Uterus (tissue), 3 donors: ENCODE measurements at regions not wholly inside any gene's neighbourhood (a gene's known extent, or its start where the extent isn't known, plus 50 kb on each side); places are given as distances from the start of the nearest gene placed in this dataset.

Experiments used
- DNase-seq, 2 donors: peaks; one replicate each; pipeline ENCODE4 v3.0.0-alpha.2; 2019 to 2020
- H3K27ac ChIP-seq, 2 donors: fragments of 200-600 bp; sonication (generic); 1 replicate in 1 of 2; 2 replicates in 1 of 2; pipeline ENCODE4 v1.5.1; 2016 to 2018
- H3K27me3 ChIP-seq, 2 donors: fragments of 200-600 bp; sonication (generic); one replicate each; pipeline ENCODE4 v1.5.1; 2018 to 2019; ENCODE audit warnings: control low read depth in 1 of 2
- H3K36me3 ChIP-seq, 2 donors: fragments of 200-600 bp; sonication (generic); one replicate each; pipeline ENCODE4 v1.5.1; 2019; ENCODE audit warnings: control low read depth in 1 of 2
- H3K4me1 ChIP-seq, 2 donors: fragments of 200-600 bp; sonication (generic); one replicate each; pipeline ENCODE4 v1.5.1; 2018 to 2019; ENCODE audit warnings: control low read depth in 1 of 2
- H3K4me3 ChIP-seq, 2 donors: fragments of 200-600 bp; sonication (generic); 1 replicate in 1 of 2; 2 replicates in 1 of 2; pipeline ENCODE4 v1.5.1; 2018 to 2019; ENCODE audit warnings: mild to moderate bottlenecking in 1 of 2
- H3K9me3 ChIP-seq, 2 donors: fragments of 200-600 bp; sonication (generic); one replicate each; pipeline ENCODE4 v1.5.1; 2019; ENCODE audit warnings: control low read depth in 1 of 2
- POLR2A ChIP-seq, 2 donors: fragments of 450-650 bp; IDR thresholded peaks; one replicate each; pipeline ENCODE4 v1.6.1; 2016; ENCODE audit warnings: antibody characterized with exemption in 2 of 2, mild to moderate bottlenecking in 1 of 2, moderate library complexity in 1 of 2
- intact Hi-C: fragments of 100-400 bp; cut with DNase I; formaldehyde crosslinking; loops from one replicate; pipeline ENCODE4 v1.15.1; 2023; ENCODE audit warnings: low total_unique reads
- TF ChIP-seq, protein P1 (sequence below), 4 experiments: fragments of 200-600 bp in 2 of 4; fragments of 450-650 bp in 2 of 4; sonication (generic) in 2 of 4; IDR thresholded peaks; one replicate each; pipeline ENCODE4 v1.5.1; 2016 to 2019; ENCODE audit warnings: antibody characterized with exemption in 4 of 4, mild to moderate bottlenecking in 2 of 4, moderate library complexity in 1 of 4
- donor health status: DM: yes; HTN: yes; CAD: no.

DNA sequence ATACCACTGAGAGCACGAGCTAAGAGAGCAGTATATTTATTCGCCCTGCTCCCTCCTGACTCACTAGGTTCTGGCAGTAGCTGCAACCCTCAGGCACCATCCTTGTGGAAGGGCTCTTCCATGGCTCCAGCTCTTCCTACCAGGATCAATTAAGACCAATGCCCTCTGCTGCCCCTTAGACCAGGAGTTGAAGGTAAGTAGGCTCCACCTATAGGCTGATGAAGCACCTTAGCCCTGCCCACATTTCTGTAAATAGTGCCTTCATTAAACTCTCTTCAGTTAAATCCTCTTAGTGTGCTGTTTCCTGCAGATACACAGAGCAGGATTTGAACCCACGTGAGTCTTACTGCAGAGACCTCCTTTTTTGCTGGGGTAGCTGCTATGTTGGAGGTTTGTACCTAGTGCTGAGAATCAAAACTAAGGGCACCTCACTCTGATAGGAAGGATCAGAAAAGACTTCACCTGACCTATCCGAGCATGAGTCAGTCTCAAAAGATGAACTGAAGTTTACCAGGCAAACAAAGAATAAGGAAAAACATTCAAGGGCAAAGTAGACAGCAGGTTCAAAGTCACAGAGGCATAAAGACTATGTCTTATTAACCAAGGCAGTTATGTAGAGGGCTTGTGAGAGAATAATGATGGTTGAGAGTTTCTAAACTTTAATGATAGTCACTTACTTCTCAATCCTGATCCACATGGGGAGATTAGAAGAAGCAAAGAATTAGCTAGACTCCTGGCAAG is 56.9 kb upstream of the BEND6 start:
- H3K27me3 ChIP-seq: no peaks in the 10 kb centered on the region
- DNase-seq: no peak
- TF ChIP-seq, protein P1, sequence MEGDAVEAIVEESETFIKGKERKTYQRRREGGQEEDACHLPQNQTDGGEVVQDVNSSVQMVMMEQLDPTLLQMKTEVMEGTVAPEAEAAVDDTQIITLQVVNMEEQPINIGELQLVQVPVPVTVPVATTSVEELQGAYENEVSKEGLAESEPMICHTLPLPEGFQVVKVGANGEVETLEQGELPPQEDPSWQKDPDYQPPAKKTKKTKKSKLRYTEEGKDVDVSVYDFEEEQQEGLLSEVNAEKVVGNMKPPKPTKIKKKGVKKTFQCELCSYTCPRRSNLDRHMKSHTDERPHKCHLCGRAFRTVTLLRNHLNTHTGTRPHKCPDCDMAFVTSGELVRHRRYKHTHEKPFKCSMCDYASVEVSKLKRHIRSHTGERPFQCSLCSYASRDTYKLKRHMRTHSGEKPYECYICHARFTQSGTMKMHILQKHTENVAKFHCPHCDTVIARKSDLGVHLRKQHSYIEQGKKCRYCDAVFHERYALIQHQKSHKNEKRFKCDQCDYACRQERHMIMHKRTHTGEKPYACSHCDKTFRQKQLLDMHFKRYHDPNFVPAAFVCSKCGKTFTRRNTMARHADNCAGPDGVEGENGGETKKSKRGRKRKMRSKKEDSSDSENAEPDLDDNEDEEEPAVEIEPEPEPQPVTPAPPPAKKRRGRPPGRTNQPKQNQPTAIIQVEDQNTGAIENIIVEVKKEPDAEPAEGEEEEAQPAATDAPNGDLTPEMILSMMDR (IDR thresholded peaks at IDR 0.05): no peak
- TF ChIP-seq POLR2A (IDR thresholded peaks at IDR 0.05): no peak
- no peaks in the 10 kb centered on the region for H3K9me3 ChIP-seq
- intact Hi-C loops: no loop called here
- no peak overlapping the region for H3K27ac ChIP-seq
- no peaks in the 10 kb centered on the region for H3K36me3 ChIP-seq
- no peak overlapping the region for H3K4me3 ChIP-seq
- H3K4me1 ChIP-seq: no peaks in the 10 kb centered on the region

DNA sequence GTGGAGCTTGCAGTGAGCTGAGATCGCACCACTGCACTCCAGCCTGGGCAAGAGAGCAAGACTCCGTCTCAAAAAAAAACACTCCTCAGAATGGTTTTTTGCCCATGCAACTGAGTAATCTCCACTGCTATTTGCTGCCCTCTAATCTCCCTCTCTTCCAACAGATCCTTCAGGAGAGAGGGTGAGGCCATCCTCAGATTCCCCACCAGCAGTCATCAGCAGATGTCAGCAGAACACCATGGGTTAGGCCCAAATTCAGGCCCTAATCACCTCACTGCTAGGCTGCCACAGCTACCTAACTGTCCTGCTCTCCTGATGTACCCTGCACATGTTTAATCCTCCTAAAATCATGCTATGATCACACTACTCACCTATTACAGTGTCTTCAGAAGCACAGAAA is 63.2 kb upstream of the BEND6 start:
- no peak overlapping the region for H3K4me3 ChIP-seq
- H3K4me1 ChIP-seq: no peaks in the 10 kb centered on the region
- no peaks in the 10 kb centered on the region for H3K36me3 ChIP-seq
- DNase-seq: no peak
- TF ChIP-seq, protein P1 (IDR thresholded peaks at IDR 0.05): no peak
- TF ChIP-seq POLR2A (IDR thresholded peaks at IDR 0.05): no peak
- no peaks in the 10 kb centered on the region for H3K27me3 ChIP-seq
- H3K9me3 ChIP-seq: no peaks in the 10 kb centered on the region
- intact Hi-C loops: no loop called here
- H3K27ac ChIP-seq: no peak overlapping the region

DNA sequence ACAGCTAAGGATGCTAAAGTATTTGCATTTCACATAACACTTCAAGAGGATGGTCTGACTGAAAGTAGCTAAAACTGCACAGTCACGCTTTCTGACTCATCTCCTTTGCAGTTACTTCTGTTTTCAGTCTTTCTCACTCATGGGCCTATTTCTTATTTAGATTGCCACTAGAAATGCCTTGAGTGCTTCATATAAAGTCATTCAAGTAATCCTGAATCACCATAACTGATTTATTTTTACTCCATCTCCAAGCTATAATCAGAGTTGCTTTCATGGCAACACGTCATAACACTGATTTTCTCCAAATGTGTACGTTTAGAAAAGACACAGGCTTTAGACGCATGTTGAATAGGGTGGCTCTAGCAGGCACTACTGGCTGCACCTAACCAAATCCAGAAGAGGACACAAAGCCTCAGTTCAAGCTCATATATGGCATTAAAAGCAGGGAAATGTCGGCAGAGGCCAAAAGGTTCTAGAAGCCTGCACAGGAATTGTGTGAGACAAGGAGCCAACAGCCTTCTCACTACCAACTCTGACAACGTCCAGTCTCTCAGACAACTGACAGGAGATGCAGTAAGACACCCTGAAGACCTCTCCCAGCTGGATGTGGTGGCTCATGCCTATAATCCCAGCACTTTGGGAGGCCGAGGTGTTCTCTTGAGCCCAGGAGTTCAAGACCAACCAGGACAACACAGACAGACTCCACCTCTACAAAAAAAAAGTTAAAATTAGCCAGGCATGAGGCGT is 64.1 kb upstream of the BEND6 start:
- H3K36me3 ChIP-seq: no peaks in the 10 kb centered on the region
- H3K27ac ChIP-seq: peak overlapping the region; percentile 34 to 55
- no peaks in the 10 kb centered on the region for H3K4me1 ChIP-seq
- no peaks in the 10 kb centered on the region for H3K9me3 ChIP-seq
- H3K27me3 ChIP-seq: no peaks in the 10 kb centered on the region
- H3K4me3 ChIP-seq: no peak overlapping the region
- TF ChIP-seq, protein P1 (IDR thresholded peaks at IDR 0.05): no peak
- no peak for TF ChIP-seq POLR2A (IDR thresholded peaks at IDR 0.05)
- no peak for DNase-seq
- intact Hi-C loops: no loop called here

DNA sequence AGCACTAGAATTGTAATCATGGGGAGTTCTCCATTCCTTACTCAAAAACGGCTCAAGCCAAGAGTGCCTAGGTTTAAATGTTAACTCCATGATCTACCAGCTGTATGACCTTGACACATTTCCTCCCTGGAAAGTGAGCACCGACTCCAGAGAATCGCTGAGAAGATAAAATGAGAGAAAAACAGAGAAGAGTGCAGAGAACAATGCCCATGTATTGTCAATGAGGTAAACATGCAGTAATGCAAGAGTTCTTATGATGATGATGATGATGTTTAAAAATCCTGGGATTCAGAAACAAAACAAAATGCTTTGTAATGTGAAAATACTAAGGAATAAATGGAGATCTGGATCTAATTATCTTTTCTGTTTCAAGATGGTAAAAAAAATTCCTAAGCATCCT is 64.8 kb upstream of the BEND6 start:
- intact Hi-C loops: no loop called here
- no peak for DNase-seq
- no peaks in the 10 kb centered on the region for H3K36me3 ChIP-seq
- H3K4me3 ChIP-seq: no peak overlapping the region
- no peak for TF ChIP-seq POLR2A (IDR thresholded peaks at IDR 0.05)
- TF ChIP-seq, protein P1 (IDR thresholded peaks at IDR 0.05): no peak
- H3K27ac ChIP-seq: no peak overlapping the region
- H3K4me1 ChIP-seq: no peaks in the 10 kb centered on the region
- H3K27me3 ChIP-seq: no peaks in the 10 kb centered on the region
- H3K9me3 ChIP-seq: no peaks in the 10 kb centered on the region

DNA sequence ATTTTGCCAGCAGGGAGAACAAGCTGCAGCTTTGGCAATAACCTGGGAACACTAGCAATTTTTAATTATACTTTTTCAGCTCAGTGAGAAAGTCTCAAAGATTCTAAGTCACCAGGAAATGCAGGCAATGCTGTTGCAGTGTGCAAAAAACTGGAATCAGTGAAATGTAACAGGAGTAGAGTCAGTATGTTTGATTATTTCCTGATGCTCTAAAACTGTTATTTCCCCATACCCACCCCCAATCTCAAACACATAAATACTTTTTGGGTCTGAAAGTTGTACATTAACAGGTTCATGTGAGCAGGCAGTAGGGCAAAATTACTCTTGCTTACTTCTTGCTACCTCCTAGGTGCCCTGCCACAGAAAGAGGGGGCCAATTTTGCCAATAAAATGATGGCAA is 65.4 kb upstream of the BEND6 start:
- no peaks in the 10 kb centered on the region for H3K36me3 ChIP-seq
- TF ChIP-seq, protein P1 (IDR thresholded peaks at IDR 0.05): no peak
- no peak for TF ChIP-seq POLR2A (IDR thresholded peaks at IDR 0.05)
- H3K27ac ChIP-seq: no peak overlapping the region
- DNase-seq: no peak
- H3K9me3 ChIP-seq: no peaks in the 10 kb centered on the region
- H3K4me1 ChIP-seq: no peaks in the 10 kb centered on the region
- H3K4me3 ChIP-seq: no peak overlapping the region
- H3K27me3 ChIP-seq: no peaks in the 10 kb centered on the region
- intact Hi-C loops: no loop called here
